RWPE2 (cell line): ENCODE measurements at regions not wholly inside any gene's neighbourhood (a gene's known extent, or its start where the extent isn't known, plus 50 kb on each side); places are given as distances from the start of the nearest gene placed in this dataset.

Experiments
- ATAC-seq: fragments of 200-7000 bp; cut with Tn5 transposase; 3 replicates; pipeline ENCODE4 v1.9.1; 2021; ENCODE audit warnings: low read depth
- DNase-seq: peaks from one replicate; pipeline ENCODE4 v3.0.0-alpha.2; 2020; ENCODE audit warnings: low spot score
- H3K27ac ChIP-seq: fragments of 450-650 bp; 2 replicates; pipeline ENCODE4 v1.5.1; 2017; ENCODE audit warnings: mild to moderate bottlenecking; ENCODE audit not compliant: poor library complexity, severe bottlenecking
- H3K27me3 ChIP-seq: fragments of 250-450 bp; sonication (Bioruptor Pico); 2 replicates; pipeline ENCODE4 v1.5.1; 2021; ENCODE audit warnings: mild to moderate bottlenecking, moderate library complexity; ENCODE audit not compliant: insufficient read depth, poor library complexity, severe bottlenecking
- H3K36me3 ChIP-seq: fragments of 250-450 bp; sonication (Bioruptor Pico); 2 replicates; pipeline ENCODE4 v1.5.1; 2020; ENCODE audit warnings: low read depth, mild to moderate bottlenecking, moderate library complexity
- H3K4me1 ChIP-seq: fragments of 250-450 bp; sonication (Bioruptor Pico); 2 replicates; pipeline ENCODE4 v1.5.1; 2021; ENCODE audit warnings: mild to moderate bottlenecking, moderate library complexity; ENCODE audit not compliant: insufficient read depth, poor library complexity, severe bottlenecking
- H3K4me3 ChIP-seq: fragments of 250-450 bp; sonication (Bioruptor Pico); 2 replicates; pipeline ENCODE4 v1.5.1; 2021; ENCODE audit warnings: mild to moderate bottlenecking, moderate library complexity; ENCODE audit not compliant: severe bottlenecking
- H3K9me3 ChIP-seq: fragments of 250-450 bp; sonication (Bioruptor Pico); 2 replicates; pipeline ENCODE4 v1.5.1; 2021; ENCODE audit warnings: mild to moderate bottlenecking, moderate library complexity; ENCODE audit not compliant: severe bottlenecking
- TF ChIP-seq, protein P1 (sequence below): fragments of 450-650 bp; IDR thresholded peaks from one replicate; pipeline ENCODE4 v1.5.1; 2017; ENCODE audit warnings: mild to moderate bottlenecking, moderate library complexity; ENCODE audit not compliant: poor library complexity, severe bottlenecking

GRCh38 chr9:19870988-19871387 lies 82.2 kb upstream of the SLC24A2 start:
- no peaks in the 10 kb centered on the region for H3K27me3 ChIP-seq
- H3K4me1 ChIP-seq, result no peaks in the 10 kb centered on the region
- TF ChIP-seq, protein P1, sequence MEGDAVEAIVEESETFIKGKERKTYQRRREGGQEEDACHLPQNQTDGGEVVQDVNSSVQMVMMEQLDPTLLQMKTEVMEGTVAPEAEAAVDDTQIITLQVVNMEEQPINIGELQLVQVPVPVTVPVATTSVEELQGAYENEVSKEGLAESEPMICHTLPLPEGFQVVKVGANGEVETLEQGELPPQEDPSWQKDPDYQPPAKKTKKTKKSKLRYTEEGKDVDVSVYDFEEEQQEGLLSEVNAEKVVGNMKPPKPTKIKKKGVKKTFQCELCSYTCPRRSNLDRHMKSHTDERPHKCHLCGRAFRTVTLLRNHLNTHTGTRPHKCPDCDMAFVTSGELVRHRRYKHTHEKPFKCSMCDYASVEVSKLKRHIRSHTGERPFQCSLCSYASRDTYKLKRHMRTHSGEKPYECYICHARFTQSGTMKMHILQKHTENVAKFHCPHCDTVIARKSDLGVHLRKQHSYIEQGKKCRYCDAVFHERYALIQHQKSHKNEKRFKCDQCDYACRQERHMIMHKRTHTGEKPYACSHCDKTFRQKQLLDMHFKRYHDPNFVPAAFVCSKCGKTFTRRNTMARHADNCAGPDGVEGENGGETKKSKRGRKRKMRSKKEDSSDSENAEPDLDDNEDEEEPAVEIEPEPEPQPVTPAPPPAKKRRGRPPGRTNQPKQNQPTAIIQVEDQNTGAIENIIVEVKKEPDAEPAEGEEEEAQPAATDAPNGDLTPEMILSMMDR, result no peak
- no peak overlapping the region for H3K27ac ChIP-seq
- peaks cover 2% of the 10 kb centered on the region for H3K9me3 ChIP-seq
- H3K4me3 ChIP-seq, result no peak overlapping the region
- H3K36me3 ChIP-seq, result no peaks in the 10 kb centered on the region
- DNase-seq (no peak), ATAC-seq (no peak)

GRCh38 chr9:19840953-19841352 lies 52.1 kb upstream of the SLC24A2 start:
- Histone ChIP-seq H3K4me1 (no peaks in the 10 kb centered on the region), H3K9me3 (no peaks in the 10 kb centered on the region), H3K27me3 (peaks cover 5% of the 10 kb centered on the region), H3K4me3 (no peak overlapping the region), H3K27ac (no peak overlapping the region), H3K36me3 (no peaks in the 10 kb centered on the region)
- DNase-seq (no peak), ATAC-seq (no peak)
- TF ChIP-seq, protein P1, result no peak
